ENCODE measurements at regions not wholly inside any gene's neighbourhood (a gene's known extent, or its start where the extent isn't known, plus 50 kb on each side); places are given as distances from the start of the nearest gene placed in this dataset.

DNA sequence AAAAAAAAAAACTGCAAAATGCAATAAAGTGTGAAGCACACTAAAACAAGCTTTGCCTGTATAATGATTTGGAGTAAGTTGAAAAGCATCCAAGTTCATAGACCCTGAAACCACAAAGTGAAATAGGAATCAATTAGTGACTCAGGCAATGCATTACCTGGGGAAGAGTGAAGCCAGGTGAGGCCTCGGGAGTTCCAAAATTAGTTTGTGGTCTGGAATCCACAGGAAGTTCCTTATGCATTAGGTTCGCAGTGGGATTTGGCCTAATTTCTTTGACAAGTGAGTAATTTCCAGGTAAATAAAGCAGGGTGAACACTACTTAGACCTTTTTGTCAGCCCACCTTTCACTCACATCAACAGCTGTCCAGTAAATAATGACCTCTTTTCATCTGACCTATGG lies 490.8 kb downstream of the CBLN4 start:
- BruUV-seq (replicated peaks) = no TSS peak
- Histone ChIP-seq H2AFZ (no peak overlapping the region), H3F3A (ENCODE audit: insufficient read depth, low read depth) (no peaks in the 10 kb centered on the region), H3K36me3 (ENCODE audit: low read depth) (no peaks in the 10 kb centered on the region), H3K9me2 (ENCODE audit: insufficient read depth) (no peaks in the 10 kb centered on the region), H4K20me1 (ENCODE audit: insufficient read depth) (no peaks in the 10 kb centered on the region), H3K27me3 (ENCODE audit: insufficient read depth, low read depth) (no peaks in the 10 kb centered on the region), H3K4me3 (no peak overlapping the region), H3K9me3 (ENCODE audit: insufficient read depth, low read depth) (no peaks in the 10 kb centered on the region), H3K4me1 (replicated peaks; ENCODE audit: insufficient read depth) (no peaks in the 10 kb centered on the region), H3K79me2 (ENCODE audit: low read depth) (no peaks in the 10 kb centered on the region), H3K4me2 (no peak overlapping the region), H3K27ac (no peak overlapping the region)
- CTCF ChIA-PET = no interaction called here
- peak in 1 of 2 experiments; percentile 42 for DNase-seq
- POLR2A ChIA-PET (ENCODE audit: unreplicated experiment) = no interaction called here
- intact Hi-C loops (cut with micrococcal nuclease; ENCODE audit: unreplicated experiment) = no loop called here
- no peak for TF ChIP-seq EZH2 (IDR thresholded peaks at IDR 0.05; ENCODE audit: low read depth)
- TF ChIP-seq CTCF (conservative IDR thresholded peaks at IDR 0.05) = no peak

- Histone ChIP-seq H3K4me1 (replicated peaks; ENCODE audit: insufficient read depth) (no peaks in the 10 kb centered on the region), H3K9me3 (ENCODE audit: insufficient read depth, low read depth) (no peaks in the 10 kb centered on the region), H3K9me2 (ENCODE audit: insufficient read depth) (no peaks in the 10 kb centered on the region), H2AFZ (no peak overlapping the region), H3K36me3 (ENCODE audit: low read depth) (no peaks in the 10 kb centered on the region), H3K4me3 (no peak overlapping the region), H3K79me2 (ENCODE audit: low read depth) (no peaks in the 10 kb centered on the region), H3K4me2 (no peak overlapping the region), H3K27ac (no peak overlapping the region), H3F3A (ENCODE audit: insufficient read depth, low read depth) (no peaks in the 10 kb centered on the region), H4K20me1 (ENCODE audit: insufficient read depth) (no peaks in the 10 kb centered on the region), H3K27me3 (ENCODE audit: insufficient read depth, low read depth) (no peaks in the 10 kb centered on the region; the same call in 1 of the 2 replicates)
- no peak for DNase-seq
- no TSS peak for BruUV-seq (replicated peaks)
- TF ChIP-seq EZH2 (IDR thresholded peaks at IDR 0.05; ENCODE audit: low read depth) (no peak), CTCF (conservative IDR thresholded peaks at IDR 0.05) (no peak)
- ChIA-PET CTCF (no interaction called here), POLR2A (ENCODE audit: unreplicated experiment) (no interaction called here)
- intact Hi-C loops (cut with micrococcal nuclease; ENCODE audit: unreplicated experiment) = no loop called here
Measured at GRCh38 chr20:55513954-55514353, 491.4 kb downstream of the CBLN4 start.

DNA sequence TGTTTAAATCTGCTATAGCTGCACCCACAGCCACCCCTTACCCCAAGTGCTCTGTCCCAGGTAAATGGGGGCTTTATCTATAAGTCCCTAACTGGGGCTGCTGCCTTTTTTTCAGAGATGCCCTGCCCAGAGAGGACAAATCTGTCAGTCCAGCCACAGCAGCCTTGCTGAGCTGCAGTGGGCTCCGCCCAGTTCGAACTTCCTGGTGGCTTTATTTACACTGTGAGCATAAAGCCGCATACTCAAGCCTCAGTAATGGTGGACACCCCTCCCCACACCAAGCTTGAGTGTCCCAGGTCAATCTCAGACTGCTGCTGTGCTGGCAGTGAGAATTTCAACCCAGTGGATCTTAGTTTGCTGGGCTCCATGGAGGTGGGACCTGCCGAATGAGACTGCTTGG lies 505.2 kb downstream of the CBLN4 start:
- no peak for TF ChIP-seq CTCF (conservative IDR thresholded peaks at IDR 0.05)
- TF ChIP-seq EZH2 (IDR thresholded peaks at IDR 0.05; ENCODE audit: low read depth) = no peak
- no peak for DNase-seq
- ChIA-PET CTCF (no interaction called here), POLR2A (ENCODE audit: unreplicated experiment) (no interaction called here)
- no peaks in the 10 kb centered on the region for H3K9me2 ChIP-seq (ENCODE audit: insufficient read depth)
- H3K79me2 ChIP-seq (ENCODE audit: low read depth) = no peaks in the 10 kb centered on the region
- H3K4me2 ChIP-seq = no peak overlapping the region
- H2AFZ ChIP-seq = no peak overlapping the region
- no peaks in the 10 kb centered on the region for H4K20me1 ChIP-seq (ENCODE audit: insufficient read depth)
- no TSS peak for BruUV-seq (replicated peaks)
- H3K27ac ChIP-seq = no peak overlapping the region
- no peaks in the 10 kb centered on the region for H3F3A ChIP-seq (ENCODE audit: insufficient read depth, low read depth)
- no peaks in the 10 kb centered on the region for H3K9me3 ChIP-seq (ENCODE audit: insufficient read depth, low read depth)
- no peaks in the 10 kb centered on the region for H3K36me3 ChIP-seq (ENCODE audit: low read depth)
- no peaks in the 10 kb centered on the region for H3K4me1 ChIP-seq (replicated peaks; ENCODE audit: insufficient read depth)
- no peak overlapping the region for H3K4me3 ChIP-seq
- peaks cover 9% of the 10 kb centered on the region for H3K27me3 ChIP-seq (ENCODE audit: insufficient read depth, low read depth)
- intact Hi-C loops (cut with micrococcal nuclease; ENCODE audit: unreplicated experiment) = no loop called here

All from PC-9 (cell line).